Endothelial cell of umbilical vein (primary cell): ENCODE measurements at regions not wholly inside any gene's neighbourhood (a gene's known extent, or its start where the extent isn't known, plus 50 kb on each side); places are given as distances from the start of the nearest gene placed in this dataset.

Experiments used
- BruUV-seq: library from RNA; stranded (reverse); fragments of 400-500 nt; replicated peaks from 2 replicates; lab custom pipeline; 2021; lab: Mats Ljungman, UMichigan
- CTCF ChIA-PET: fragments of 300-600, 350-600 bp; sonication (Branson Sonifier 250); formaldehyde crosslinking; loops from one replicate; lab custom pipeline; 2021; ENCODE audit warnings: antibody characterized with exemption, inconsistent platforms; lab: Charles Lee
- POLR2A ChIA-PET: fragments of 300-600, 350-600 bp; sonication (Branson Sonifier 250); formaldehyde crosslinking; loops from one replicate; lab custom pipeline; 2021; ENCODE audit warnings: antibody characterized with exemption, inconsistent platforms; lab: Charles Lee
- DNase-seq: peaks from one replicate; pipeline ENCODE4 v3.0.0-alpha.2; 2011; ENCODE audit warnings: low read depth, low spot score
- FAIRE-seq: peaks from 2 replicates; lab custom pipeline; 2011; peaks lifted over from hg19 to GRCh38; lab: Jason Lieb, UNC
- H2AFZ ChIP-seq: 2 replicates; pipeline ENCODE4 v1.6.0; 2012; ENCODE audit warnings: low read depth, low read length, control low read depth, inconsistent platforms
- H3K27ac ChIP-seq: 2 replicates; pipeline ENCODE4 v1.5.1; 2011; ENCODE audit warnings: low read depth, mild to moderate bottlenecking, control low read depth, low read length, moderate library complexity; ENCODE audit not compliant: insufficient read depth
- H3K27me3 ChIP-seq, 2 experiments: 2 replicates each; pipeline versions ENCODE4 v1.6.0 to v1.6.1; 2011; ENCODE audit warnings: low read length in 2 of 2, mixed read lengths in 1 of 2; ENCODE audit not compliant: control insufficient read depth in 2 of 2, insufficient read depth in 2 of 2
- H3K36me3 ChIP-seq, 2 experiments: 2 replicates in 1 of 2; 3 replicates in 1 of 2; pipeline ENCODE4 v1.5.1; 2011; ENCODE audit warnings: low read length in 2 of 2, mild to moderate bottlenecking in 1 of 2, moderate library complexity in 1 of 2; ENCODE audit not compliant: control insufficient read depth in 2 of 2, insufficient read depth in 2 of 2; ENCODE audit errors: extremely low read depth in 1 of 2
- H3K4me1 ChIP-seq: 3 replicates; pipeline ENCODE4 v1.5.1; 2011; ENCODE audit warnings: mild to moderate bottlenecking, low read length; ENCODE audit not compliant: control insufficient read depth, insufficient read depth; ENCODE audit errors: extremely low read depth
- H3K4me2 ChIP-seq: 2 replicates; pipeline ENCODE4 v1.6.1; 2011; ENCODE audit warnings: low read length, control low read depth, mixed read lengths; ENCODE audit not compliant: insufficient read depth
- H3K4me3 ChIP-seq, 3 experiments: fragments of 200-600 bp in 1 of 3; sonication (generic), shearing (Covaris generic) in 1 of 3; replicated peaks in 1 of 3; 2 replicates each; pipeline ENCODE4 v1.5.1; 2011 to 2016; ENCODE audit warnings: control low read depth in 3 of 3, low read length in 3 of 3, mild to moderate bottlenecking in 2 of 3, inconsistent platforms in 1 of 3, low read depth in 1 of 3, moderate library complexity in 1 of 3; ENCODE audit not compliant: insufficient read depth in 1 of 3
- H3K79me2 ChIP-seq: 2 replicates; pipeline ENCODE4 v1.6.0; 2012; ENCODE audit warnings: low read length, inconsistent platforms; ENCODE audit not compliant: control insufficient read depth, insufficient read depth
- H3K9ac ChIP-seq: replicated peaks from 2 replicates; pipeline ENCODE3; 2011; ENCODE audit warnings: low read length, control low read depth; ENCODE audit not compliant: insufficient read depth; ENCODE audit errors: extremely low read depth
- H3K9me1 ChIP-seq: replicated peaks from 3 replicates; pipeline ENCODE4 v1.6.0; 2011; ENCODE audit warnings: mild to moderate bottlenecking, low read length; ENCODE audit not compliant: control insufficient read depth, insufficient read depth; ENCODE audit errors: extremely low read depth
- H3K9me3 ChIP-seq: replicated peaks from 2 replicates; pipeline ENCODE4 v1.5.1; 2012; ENCODE audit warnings: low read length, inconsistent platforms; ENCODE audit not compliant: control insufficient read depth, insufficient read depth
- H4K20me1 ChIP-seq: replicated peaks from 2 replicates; pipeline ENCODE3; 2011; ENCODE audit warnings: mild to moderate bottlenecking, low read length; ENCODE audit not compliant: control insufficient read depth, insufficient read depth; ENCODE audit errors: extremely low read depth
- EZH2 ChIP-seq: IDR thresholded peaks from 2 replicates; pipeline ENCODE4 v1.6.1; 2012; ENCODE audit warnings: borderline replicate concordance, low read depth, mild to moderate bottlenecking, moderate library complexity, low read length, inconsistent platforms; ENCODE audit not compliant: severe bottlenecking
- FOS ChIP-seq: IDR thresholded peaks from 2 replicates; pipeline ENCODE4 v1.6.1; 2011; ENCODE audit warnings: mild to moderate bottlenecking, low read length, moderate library complexity, borderline replicate concordance; ENCODE audit not compliant: insufficient read depth
- GATA2 ChIP-seq: IDR thresholded peaks from 2 replicates; pipeline ENCODE4 v1.7.0; 2011; ENCODE audit warnings: low read depth, mild to moderate bottlenecking, moderate library complexity, mixed read lengths, low read length; ENCODE audit not compliant: insufficient read length, insufficient read depth
- JUN ChIP-seq: IDR thresholded peaks from 2 replicates; pipeline ENCODE4 v1.6.1; 2011; ENCODE audit warnings: borderline replicate concordance, low read depth; ENCODE audit not compliant: insufficient read length, insufficient read depth
- MYC ChIP-seq: IDR thresholded peaks from one replicate; pipeline ENCODE4 v1.6.1; 2011; ENCODE audit warnings: mild to moderate bottlenecking, low read depth, low read length
- POLR2A ChIP-seq: IDR thresholded peaks from 2 replicates; pipeline ENCODE4 v1.6.1; 2012; ENCODE audit warnings: low read depth, mild to moderate bottlenecking, control low read depth, low read length
- POLR2AphosphoS5 ChIP-seq: IDR thresholded peaks from 2 replicates; pipeline ENCODE4 v1.6.1; 2012; ENCODE audit warnings: low read depth, mild to moderate bottlenecking, control low read depth, low read length, moderate library complexity; ENCODE audit not compliant: insufficient read depth
- dilution Hi-C: fragments of 300-500 bp; cut with MboI; formaldehyde crosslinking; loops from one replicate; pipeline ENCODE4 v1.15.0; 2019; ENCODE audit warnings: low sequenced_read_pairs; ENCODE audit not compliant: extremely low pct_ligation_motif_present
- intact Hi-C: fragments of 100-400 bp; cut with micrococcal nuclease; formaldehyde crosslinking; loops from one replicate; pipeline ENCODE4 v1.10.0; 2022
- TF ChIP-seq, protein P1 (sequence below), 2 donors: IDR thresholded peaks; 1 replicate in 1 of 2; 2 replicates in 1 of 2; pipeline ENCODE4 v1.5.1; 2011; ENCODE audit warnings: low read length in 2 of 2, mild to moderate bottlenecking in 2 of 2, moderate library complexity in 2 of 2, control low read depth in 1 of 2, inconsistent platforms in 1 of 2, low read depth in 1 of 2; ENCODE audit not compliant: insufficient read depth in 1 of 2; ENCODE audit errors: extremely low read depth in 1 of 2
- TF ChIP-seq, protein P2 (sequence below): IDR thresholded peaks from 2 replicates; pipeline ENCODE4 v1.6.1; 2011; ENCODE audit not compliant: insufficient read depth, insufficient read length

DNA sequence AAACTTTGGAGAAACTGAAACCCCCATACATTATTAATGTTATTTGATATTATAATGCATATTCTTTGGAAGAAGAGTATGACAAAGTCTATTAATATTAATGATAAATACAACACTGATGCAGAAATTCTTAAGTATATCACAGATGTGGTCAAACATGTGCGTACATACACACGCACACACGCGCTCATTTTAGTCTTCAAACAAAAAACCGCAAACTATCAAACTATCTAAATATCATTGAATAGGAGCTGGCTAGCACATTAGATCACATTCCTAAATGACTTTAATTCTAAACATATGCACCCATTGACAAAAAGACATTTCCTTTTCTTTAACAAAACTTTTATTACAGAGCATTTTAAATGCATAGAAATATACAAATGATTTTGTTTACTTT lies 872.7 kb downstream of the SLC16A7 start:
- Histone ChIP-seq H3K36me3 (no peaks in the 10 kb centered on the region), H3K79me2 (no peaks in the 10 kb centered on the region), H3K27ac (no peak overlapping the region), H3K4me2 (no peak overlapping the region), H3K9me3 (no peaks in the 10 kb centered on the region), H3K9me1 (no peaks in the 10 kb centered on the region), H3K4me3 (no peak overlapping the region), H3K27me3 (no peaks in the 10 kb centered on the region), H3K9ac (no peak overlapping the region), H3K4me1 (no peaks in the 10 kb centered on the region), H4K20me1 (no peaks in the 10 kb centered on the region), H2AFZ (no peak overlapping the region)
- DNase-seq (no peak), FAIRE-seq (no peak)
- ChIA-PET POLR2A (no interaction called here), CTCF (interaction anchor here (1.0 kb wide), 1 partner anchor 10 kb away, joined by 3 read pairs; no protein-coding TSS in a partner anchor)
- no TSS peak for BruUV-seq
- intact Hi-C loops, result no loop called here
- no peak for TF ChIP-seq EZH2
- TF ChIP-seq, protein P1, sequence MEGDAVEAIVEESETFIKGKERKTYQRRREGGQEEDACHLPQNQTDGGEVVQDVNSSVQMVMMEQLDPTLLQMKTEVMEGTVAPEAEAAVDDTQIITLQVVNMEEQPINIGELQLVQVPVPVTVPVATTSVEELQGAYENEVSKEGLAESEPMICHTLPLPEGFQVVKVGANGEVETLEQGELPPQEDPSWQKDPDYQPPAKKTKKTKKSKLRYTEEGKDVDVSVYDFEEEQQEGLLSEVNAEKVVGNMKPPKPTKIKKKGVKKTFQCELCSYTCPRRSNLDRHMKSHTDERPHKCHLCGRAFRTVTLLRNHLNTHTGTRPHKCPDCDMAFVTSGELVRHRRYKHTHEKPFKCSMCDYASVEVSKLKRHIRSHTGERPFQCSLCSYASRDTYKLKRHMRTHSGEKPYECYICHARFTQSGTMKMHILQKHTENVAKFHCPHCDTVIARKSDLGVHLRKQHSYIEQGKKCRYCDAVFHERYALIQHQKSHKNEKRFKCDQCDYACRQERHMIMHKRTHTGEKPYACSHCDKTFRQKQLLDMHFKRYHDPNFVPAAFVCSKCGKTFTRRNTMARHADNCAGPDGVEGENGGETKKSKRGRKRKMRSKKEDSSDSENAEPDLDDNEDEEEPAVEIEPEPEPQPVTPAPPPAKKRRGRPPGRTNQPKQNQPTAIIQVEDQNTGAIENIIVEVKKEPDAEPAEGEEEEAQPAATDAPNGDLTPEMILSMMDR (IDR thresholded peaks at IDR 0.05; ENCODE audit: extremely low read depth in 1 of 2, insufficient read depth in 1 of 2, low read depth in 1 of 2, low read length in 2 of 2), result no peak
- TF ChIP-seq JUN, result no peak
- no peak for TF ChIP-seq POLR2A
- no peak for TF ChIP-seq MYC
- no peak for TF ChIP-seq POLR2AphosphoS5
- TF ChIP-seq, protein P2, sequence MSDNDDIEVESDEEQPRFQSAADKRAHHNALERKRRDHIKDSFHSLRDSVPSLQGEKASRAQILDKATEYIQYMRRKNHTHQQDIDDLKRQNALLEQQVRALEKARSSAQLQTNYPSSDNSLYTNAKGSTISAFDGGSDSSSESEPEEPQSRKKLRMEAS, result no peak
- no peak for TF ChIP-seq GATA2
- no peak for TF ChIP-seq FOS
- dilution Hi-C loops, result no loop called here
